ENCODE measurements at regions not wholly inside any gene's neighbourhood (a gene's known extent, or its start where the extent isn't known, plus 50 kb on each side); places are given as distances from the start of the nearest gene placed in this dataset.
"Not testable (repeated sequence)": the region's sequence is repeated elsewhere in the genome, so short reads cannot be mapped to it uniquely, and the experiment has no call there.

GRCh38 chr1:80529546-80529945, 1271.2 kb upstream of the ADGRL2 start:
- Mint-ChIP-seq H3K36me3 (ENCODE audit: insufficient read depth, unreplicated experiment) (peaks cover 2% of the 10 kb centered on the region), H3K4me1 (ENCODE audit: low read depth, unreplicated experiment) (peaks cover 21% of the 10 kb centered on the region), H3K27me3 (ENCODE audit: unreplicated experiment) (no peaks in the 10 kb centered on the region), H3K9me3 (ENCODE audit: low read depth, unreplicated experiment) (no peaks in the 10 kb centered on the region), H3K27ac (ENCODE audit: unreplicated experiment) (no peak overlapping the region), H3K4me3 (ENCODE audit: low read depth, unreplicated experiment) (no peak overlapping the region)
- intact Hi-C loops (cut with micrococcal nuclease; ENCODE audit: unreplicated experiment): no loop called here
- BruUV-seq (replicated peaks): no TSS peak
- DNase-seq: no peak
- TF ChIP-seq CTCF (IDR thresholded peaks at IDR 0.05; ENCODE audit: unreplicated experiment): no peak
- CTCF ChIA-PET: no interaction called here

GRCh38 chr1:80523861-80524260, 1276.9 kb upstream of the ADGRL2 start:
- H3K27ac Mint-ChIP-seq (ENCODE audit: unreplicated experiment): no peak overlapping the region
- no peak for DNase-seq
- CTCF ChIA-PET: no interaction called here
- intact Hi-C loops (cut with micrococcal nuclease; ENCODE audit: unreplicated experiment): no loop called here
- H3K4me3 Mint-ChIP-seq (ENCODE audit: low read depth, unreplicated experiment): no peak overlapping the region
- no peaks in the 10 kb centered on the region for H3K9me3 Mint-ChIP-seq (ENCODE audit: low read depth, unreplicated experiment)
- no peaks in the 10 kb centered on the region for H3K27me3 Mint-ChIP-seq (ENCODE audit: unreplicated experiment)
- no peak for TF ChIP-seq CTCF (IDR thresholded peaks at IDR 0.05; ENCODE audit: unreplicated experiment)
- no TSS peak for BruUV-seq (replicated peaks)
- H3K36me3 Mint-ChIP-seq (ENCODE audit: insufficient read depth, unreplicated experiment): no peaks in the 10 kb centered on the region
- H3K4me1 Mint-ChIP-seq (ENCODE audit: low read depth, unreplicated experiment): no peaks in the 10 kb centered on the region

- DNase-seq; H3K27me3 Mint-ChIP-seq (ENCODE audit: unreplicated experiment); H3K4me3 Mint-ChIP-seq (ENCODE audit: low read depth, unreplicated experiment); CTCF ChIA-PET; H3K36me3 Mint-ChIP-seq (ENCODE audit: insufficient read depth, unreplicated experiment); BruUV-seq (replicated peaks); H3K4me1 Mint-ChIP-seq (ENCODE audit: low read depth, unreplicated experiment); intact Hi-C loops (cut with micrococcal nuclease; ENCODE audit: unreplicated experiment); H3K9me3 Mint-ChIP-seq (ENCODE audit: low read depth, unreplicated experiment); H3K27ac Mint-ChIP-seq (ENCODE audit: unreplicated experiment): not testable (repeated sequence)
Observed at GRCh38 chr1:80523071-80523470, 1277.7 kb upstream of the ADGRL2 start.

GRCh38 chr1:80520949-80521348, 1279.8 kb upstream of the ADGRL2 start:
- no TSS peak for BruUV-seq (replicated peaks)
- Mint-ChIP-seq H3K4me1 (ENCODE audit: low read depth, unreplicated experiment) (no peaks in the 10 kb centered on the region), H3K36me3 (ENCODE audit: insufficient read depth, unreplicated experiment) (no peaks in the 10 kb centered on the region), H3K9me3 (ENCODE audit: low read depth, unreplicated experiment) (no peaks in the 10 kb centered on the region), H3K27ac (ENCODE audit: unreplicated experiment) (no peak overlapping the region), H3K4me3 (ENCODE audit: low read depth, unreplicated experiment) (no peak overlapping the region), H3K27me3 (ENCODE audit: unreplicated experiment) (no peaks in the 10 kb centered on the region)
- no peak for TF ChIP-seq CTCF (IDR thresholded peaks at IDR 0.05; ENCODE audit: unreplicated experiment)
- intact Hi-C loops (cut with micrococcal nuclease; ENCODE audit: unreplicated experiment): no loop called here
- CTCF ChIA-PET: no interaction called here
- DNase-seq: no peak

GRCh38 chr1:80517062-80517461, 1283.7 kb upstream of the ADGRL2 start:
- BruUV-seq (replicated peaks): no TSS peak
- intact Hi-C loops (cut with micrococcal nuclease; ENCODE audit: unreplicated experiment): no loop called here
- Mint-ChIP-seq H3K27ac (ENCODE audit: unreplicated experiment) (no peak overlapping the region), H3K27me3 (ENCODE audit: unreplicated experiment) (no peaks in the 10 kb centered on the region), H3K4me1 (ENCODE audit: low read depth, unreplicated experiment) (no peaks in the 10 kb centered on the region), H3K36me3 (ENCODE audit: insufficient read depth, unreplicated experiment) (no peaks in the 10 kb centered on the region), H3K9me3 (ENCODE audit: low read depth, unreplicated experiment) (no peaks in the 10 kb centered on the region), H3K4me3 (ENCODE audit: low read depth, unreplicated experiment) (no peak overlapping the region)
- no peak for TF ChIP-seq CTCF (IDR thresholded peaks at IDR 0.05; ENCODE audit: unreplicated experiment)
- CTCF ChIA-PET: no interaction called here
- no peak for DNase-seq
